ENCODE measurements at regions not wholly inside any gene's neighbourhood (a gene's known extent, or its start where the extent isn't known, plus 50 kb on each side); places are given as distances from the start of the nearest gene placed in this dataset.
"Not testable (repeated sequence)": the region's sequence is repeated elsewhere in the genome, so short reads cannot be mapped to it uniquely, and the experiment has no call there.

DNA sequence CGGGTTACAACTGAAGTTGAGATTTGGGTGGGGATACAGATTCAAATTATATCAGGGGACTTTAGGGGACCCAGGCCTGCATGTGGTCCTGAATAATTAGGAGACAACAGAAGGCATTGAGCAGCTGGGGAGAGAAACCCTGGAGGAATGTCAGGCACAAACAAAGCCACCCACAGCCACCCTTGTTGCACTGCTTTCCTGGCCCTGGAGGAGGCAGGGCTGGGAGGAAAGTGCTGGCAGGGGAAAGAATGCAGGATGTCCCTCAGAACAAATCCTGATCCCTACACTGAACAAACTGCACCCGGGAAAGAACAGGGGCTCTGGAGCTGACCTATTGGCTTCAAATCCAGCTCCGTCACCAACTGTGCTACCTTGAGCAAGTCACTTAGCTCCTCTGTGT lies 214.1 kb upstream of the ATP6AP2 start:
- DNase-seq (no peak), ATAC-seq (no peak)
- no peaks in the 10 kb centered on the region for H3K4me1 ChIP-seq (ENCODE audit: low read depth)
- no peaks in the 10 kb centered on the region for H3K36me3 ChIP-seq (ENCODE audit: low read depth)
- TF ChIP-seq, protein P1, sequence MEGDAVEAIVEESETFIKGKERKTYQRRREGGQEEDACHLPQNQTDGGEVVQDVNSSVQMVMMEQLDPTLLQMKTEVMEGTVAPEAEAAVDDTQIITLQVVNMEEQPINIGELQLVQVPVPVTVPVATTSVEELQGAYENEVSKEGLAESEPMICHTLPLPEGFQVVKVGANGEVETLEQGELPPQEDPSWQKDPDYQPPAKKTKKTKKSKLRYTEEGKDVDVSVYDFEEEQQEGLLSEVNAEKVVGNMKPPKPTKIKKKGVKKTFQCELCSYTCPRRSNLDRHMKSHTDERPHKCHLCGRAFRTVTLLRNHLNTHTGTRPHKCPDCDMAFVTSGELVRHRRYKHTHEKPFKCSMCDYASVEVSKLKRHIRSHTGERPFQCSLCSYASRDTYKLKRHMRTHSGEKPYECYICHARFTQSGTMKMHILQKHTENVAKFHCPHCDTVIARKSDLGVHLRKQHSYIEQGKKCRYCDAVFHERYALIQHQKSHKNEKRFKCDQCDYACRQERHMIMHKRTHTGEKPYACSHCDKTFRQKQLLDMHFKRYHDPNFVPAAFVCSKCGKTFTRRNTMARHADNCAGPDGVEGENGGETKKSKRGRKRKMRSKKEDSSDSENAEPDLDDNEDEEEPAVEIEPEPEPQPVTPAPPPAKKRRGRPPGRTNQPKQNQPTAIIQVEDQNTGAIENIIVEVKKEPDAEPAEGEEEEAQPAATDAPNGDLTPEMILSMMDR (IDR thresholded peaks at IDR 0.05): no peak
- no peak overlapping the region for H3K4me3 ChIP-seq
- intact Hi-C loops (cut with DNase I, micrococcal nuclease): no loop called here
- H3K9me3 ChIP-seq: no peaks in the 10 kb centered on the region

DNA sequence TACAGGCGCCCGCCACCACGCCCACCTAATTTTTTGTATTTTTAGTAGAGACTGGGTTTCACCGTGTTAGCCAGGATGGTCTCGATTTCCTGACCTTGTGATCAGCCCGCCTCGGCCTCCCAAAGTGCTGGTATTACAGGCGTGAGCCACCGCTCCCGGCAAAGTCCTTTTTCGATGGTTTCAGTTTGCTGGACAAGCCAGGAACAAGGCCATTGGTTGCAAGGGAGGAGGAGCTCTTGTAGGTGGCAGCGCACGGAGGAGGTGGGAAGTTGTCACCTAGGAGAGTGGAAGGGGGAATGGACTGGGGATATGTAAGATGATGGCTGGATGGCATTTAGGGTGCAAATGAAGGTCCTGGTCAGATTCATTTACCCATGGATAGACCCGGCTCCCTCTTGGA lies 218.5 kb upstream of the ATP6AP2 start:
- H3K4me1 ChIP-seq (ENCODE audit: low read depth); H3K36me3 ChIP-seq (ENCODE audit: low read depth); DNase-seq; H3K9me3 ChIP-seq; intact Hi-C loops (cut with DNase I, micrococcal nuclease); ATAC-seq; H3K4me3 ChIP-seq: not testable (repeated sequence)

DNA sequence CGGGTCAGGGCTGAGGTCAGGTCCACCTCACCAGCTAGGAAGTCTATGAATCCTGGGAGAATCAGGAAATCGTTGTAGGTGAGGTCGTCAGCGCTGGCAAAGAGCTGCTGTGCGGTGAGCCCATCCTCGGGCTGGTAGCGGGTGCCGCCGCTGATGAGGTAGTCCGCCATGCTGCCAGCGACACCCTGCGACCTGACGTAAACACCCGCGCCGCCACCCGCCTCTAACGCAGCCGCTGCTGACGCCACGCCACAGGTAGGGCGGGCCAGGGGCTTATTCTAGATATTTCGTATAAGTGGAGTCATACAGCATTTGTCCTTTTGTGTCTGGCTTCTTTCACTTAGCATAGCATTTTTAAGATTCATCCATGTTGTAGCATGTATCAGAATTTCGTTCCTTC lies 220.2 kb upstream of the ATP6AP2 start:
- H3K4me3 ChIP-seq: no peak overlapping the region
- intact Hi-C loops (cut with DNase I, micrococcal nuclease): no loop called here
- DNase-seq (no peak), ATAC-seq (no peak)
- TF ChIP-seq, protein P1 (IDR thresholded peaks at IDR 0.05): no peak
- H3K36me3 ChIP-seq (ENCODE audit: low read depth): no peaks in the 10 kb centered on the region
- no peaks in the 10 kb centered on the region for H3K4me1 ChIP-seq (ENCODE audit: low read depth)
- H3K9me3 ChIP-seq: no peaks in the 10 kb centered on the region

DNA sequence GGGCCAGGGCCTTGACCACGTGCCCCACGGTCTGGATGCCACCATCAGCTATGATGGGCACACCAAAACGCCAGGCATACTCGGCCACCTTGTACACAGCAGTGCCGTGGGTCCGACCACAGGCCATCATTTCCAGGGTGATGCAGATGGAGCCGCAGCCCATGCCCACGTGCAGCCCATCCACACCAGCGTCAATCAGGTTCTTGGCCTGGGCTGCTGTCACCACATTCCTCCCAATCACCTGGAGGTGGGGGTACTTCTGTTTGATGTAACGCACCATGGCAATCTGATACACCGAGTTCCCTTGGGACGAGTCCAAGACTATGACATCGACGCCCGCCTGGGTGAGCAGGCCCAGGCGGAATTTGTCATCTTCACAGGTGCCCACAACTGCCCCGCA lies 221.2 kb upstream of the ATP6AP2 start:
- no peaks in the 10 kb centered on the region for H3K4me1 ChIP-seq (ENCODE audit: low read depth)

DNA sequence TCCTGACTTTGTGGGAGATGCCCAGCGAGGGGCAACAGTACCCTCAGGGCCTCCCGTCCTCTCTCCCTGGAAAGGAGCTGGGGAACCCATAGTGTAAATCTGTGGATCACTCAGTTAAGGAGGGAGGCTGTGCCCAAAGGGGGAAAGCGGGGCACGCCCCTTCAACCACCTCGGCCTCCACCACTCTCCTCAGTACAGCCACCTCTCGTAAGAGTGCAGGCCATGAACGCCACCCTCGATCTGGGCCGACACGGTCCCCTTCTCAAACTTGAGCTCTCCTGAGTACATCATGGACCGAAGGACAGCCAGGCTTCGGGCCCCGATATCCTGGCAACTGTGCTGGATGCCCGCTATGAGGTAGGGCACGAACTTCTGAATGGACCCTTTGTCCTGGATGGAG lies 221.8 kb upstream of the ATP6AP2 start:
- Histone ChIP-seq H3K4me1 (ENCODE audit: low read depth) (no peaks in the 10 kb centered on the region), H3K36me3 (ENCODE audit: low read depth) (no peaks in the 10 kb centered on the region), H3K9me3 (no peaks in the 10 kb centered on the region), H3K4me3 (no peak overlapping the region)
- DNase-seq (no peak), ATAC-seq (no peak)
- intact Hi-C loops (cut with DNase I, micrococcal nuclease): no loop called here
- TF ChIP-seq, protein P1 (IDR thresholded peaks at IDR 0.05): no peak

More for the DNA sequence above, 221.2 kb upstream of the ATP6AP2 start:
- no peaks in the 10 kb centered on the region for H3K9me3 ChIP-seq
- no peaks in the 10 kb centered on the region for H3K36me3 ChIP-seq (ENCODE audit: low read depth)
- TF ChIP-seq, protein P1 (IDR thresholded peaks at IDR 0.05): no peak
- intact Hi-C loops (cut with DNase I, micrococcal nuclease): no loop called here
- ATAC-seq: no peak
- DNase-seq: no peak
- no peak overlapping the region for H3K4me3 ChIP-seq

DNA sequence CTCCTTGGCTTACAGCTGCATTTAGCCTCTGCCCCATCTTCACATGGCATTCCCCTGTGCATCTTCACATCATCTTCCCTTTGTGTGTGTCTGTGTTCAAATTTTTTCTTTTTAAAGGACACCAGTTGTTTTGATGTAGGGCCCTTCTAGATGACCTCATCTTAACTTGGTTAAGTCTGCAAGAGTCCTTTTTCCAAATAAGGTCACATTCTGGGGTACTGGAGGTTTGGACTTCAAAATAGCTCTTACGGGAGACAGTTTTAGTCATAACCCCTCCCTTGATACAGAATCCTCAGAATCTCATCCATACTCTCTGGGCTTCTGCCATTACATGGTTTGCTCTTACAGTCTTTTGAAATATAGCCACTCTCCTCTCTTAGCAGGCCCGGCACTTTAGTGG lies 231.5 kb upstream of the ATP6AP2 start:
- no peak for ATAC-seq

More for the DNA sequence above, 231.5 kb upstream of the ATP6AP2 start:
- no peaks in the 10 kb centered on the region for H3K4me1 ChIP-seq (ENCODE audit: low read depth)
- H3K36me3 ChIP-seq (ENCODE audit: low read depth): no peaks in the 10 kb centered on the region
- no peak overlapping the region for H3K4me3 ChIP-seq
- TF ChIP-seq, protein P1 (IDR thresholded peaks at IDR 0.05): no peak
- no peak for DNase-seq
- intact Hi-C loops (cut with DNase I, micrococcal nuclease): no loop called here
- no peaks in the 10 kb centered on the region for H3K9me3 ChIP-seq
